H1 (cell line): ENCODE measurements at regions not wholly inside any gene's neighbourhood (a gene's known extent, or its start where the extent isn't known, plus 50 kb on each side); places are given as distances from the start of the nearest gene placed in this dataset.

Experiments used
- BACH1 ChIP-seq: IDR thresholded peaks from 2 replicates; pipeline ENCODE4 v1.6.1; 2012; ENCODE audit warnings: low read length, improper control_type of control experiment
- KDM4A ChIP-seq: IDR thresholded peaks from one replicate; pipeline ENCODE4 v1.7.1; 2012; ENCODE audit warnings: low read depth, mild to moderate bottlenecking, moderate library complexity, low read length, inconsistent platforms; ENCODE audit not compliant: severe bottlenecking
- YY1 ChIP-seq: IDR thresholded peaks from 2 replicates; pipeline ENCODE4 v1.6.1; 2011; ENCODE audit warnings: low read depth, mild to moderate bottlenecking, low read length
- TF ChIP-seq, protein P1 (sequence below): IDR thresholded peaks from 2 replicates; pipeline ENCODE4 v1.6.1; 2011; ENCODE audit warnings: low read length, improper control_type of control experiment

DNA sequence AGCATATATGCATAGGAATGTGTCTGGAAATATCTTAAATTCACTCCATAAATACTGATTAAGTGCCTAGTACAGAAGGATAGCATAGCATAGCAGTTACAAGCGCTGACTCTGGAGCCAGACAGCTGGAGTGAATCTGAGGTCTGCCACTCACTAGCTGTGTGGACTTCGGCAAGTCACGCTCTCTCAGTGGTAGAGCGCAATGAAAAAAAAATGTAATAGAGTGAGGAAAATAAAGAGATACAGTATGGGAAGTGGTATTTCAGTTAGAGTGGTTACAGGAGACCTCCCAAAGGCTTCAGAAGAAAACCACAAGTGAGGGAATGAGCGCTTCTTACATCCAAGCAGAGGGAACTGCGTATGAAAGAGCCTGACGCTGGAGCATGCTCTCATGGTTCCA lies 338.9 kb upstream of the PRMT6 start (continued):
- TF ChIP-seq, protein P1, sequence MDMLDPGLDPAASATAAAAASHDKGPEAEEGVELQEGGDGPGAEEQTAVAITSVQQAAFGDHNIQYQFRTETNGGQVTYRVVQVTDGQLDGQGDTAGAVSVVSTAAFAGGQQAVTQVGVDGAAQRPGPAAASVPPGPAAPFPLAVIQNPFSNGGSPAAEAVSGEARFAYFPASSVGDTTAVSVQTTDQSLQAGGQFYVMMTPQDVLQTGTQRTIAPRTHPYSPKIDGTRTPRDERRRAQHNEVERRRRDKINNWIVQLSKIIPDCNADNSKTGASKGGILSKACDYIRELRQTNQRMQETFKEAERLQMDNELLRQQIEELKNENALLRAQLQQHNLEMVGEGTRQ: no peak
- no peak for TF ChIP-seq YY1
- no peak for TF ChIP-seq BACH1
- TF ChIP-seq KDM4A: no peak
